Stomach smooth muscle (tissue), 2 donors: ENCODE measurements at regions not wholly inside any gene's neighbourhood (a gene's known extent, or its start where the extent isn't known, plus 50 kb on each side); places are given as distances from the start of the nearest gene placed in this dataset.

ENCODE experiments used
- H3K27ac ChIP-seq: one replicate; pipeline ENCODE4 v1.7.0; 2013; ENCODE audit warnings: mild to moderate bottlenecking, low read length, inconsistent platforms
- H3K27me3 ChIP-seq, 2 donors: one replicate each; pipeline ENCODE4 v1.7.0; 2013; ENCODE audit warnings: low read length in 2 of 2; ENCODE audit not compliant: insufficient read depth in 2 of 2, control insufficient read depth in 1 of 2
- H3K36me3 ChIP-seq, 2 donors: one replicate each; pipeline ENCODE4 v1.7.0; 2013; ENCODE audit warnings: low read length in 2 of 2; ENCODE audit not compliant: control insufficient read depth in 2 of 2, insufficient read depth in 2 of 2
- H3K4me1 ChIP-seq: one replicate; pipeline ENCODE4 v1.7.0; 2013; ENCODE audit warnings: low read length; ENCODE audit not compliant: control insufficient read depth, insufficient read depth
- H3K4me3 ChIP-seq, 2 donors: one replicate each; pipeline ENCODE4 v1.7.0; 2013; ENCODE audit warnings: low read length in 2 of 2
- H3K9ac ChIP-seq, 2 donors: one replicate each; pipeline ENCODE4 v1.7.0; 2013; ENCODE audit warnings: low read length in 2 of 2, mild to moderate bottlenecking in 1 of 2
- H3K9me3 ChIP-seq, 2 donors: one replicate each; pipeline ENCODE4 v1.7.0; 2013; ENCODE audit warnings: low read length in 2 of 2; ENCODE audit not compliant: control insufficient read depth in 2 of 2
- donor health status: healthy.
- donor health status: Pancreatic carcinoma.

- Histone ChIP-seq H3K4me3 (no peak overlapping the region), H3K9ac (no peak overlapping the region), H3K36me3 (no peaks in the 10 kb centered on the region), H3K27ac (no peak overlapping the region), H3K9me3 (no peaks in the 10 kb centered on the region), H3K27me3 (no peaks in the 10 kb centered on the region), H3K4me1 (no peaks in the 10 kb centered on the region)
These were observed 159.2 kb downstream of the RPS12 start for GRCh38 chr6:132973514-132973993.

DNA sequence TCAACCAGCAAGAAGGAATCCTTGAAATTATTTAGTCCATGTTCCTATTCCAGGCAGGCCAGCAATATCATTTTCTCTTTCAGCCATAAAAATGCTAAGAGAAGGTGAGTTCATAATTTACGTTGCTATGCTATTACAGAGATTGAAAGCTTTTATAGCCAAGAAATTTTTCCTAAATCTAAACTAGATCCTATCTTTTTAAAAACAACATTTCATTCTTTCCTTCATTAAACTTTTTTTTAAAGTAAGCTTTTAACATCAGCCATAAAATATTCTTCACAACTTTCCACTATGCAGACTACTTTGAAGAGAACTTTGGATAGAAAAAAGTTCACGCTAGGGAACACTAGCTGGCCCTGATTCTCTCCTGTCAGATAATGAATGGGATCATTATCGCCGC is 159.8 kb downstream of the RPS12 start:
- no peaks in the 10 kb centered on the region for H3K36me3 ChIP-seq
- no peak overlapping the region for H3K9ac ChIP-seq
- no peaks in the 10 kb centered on the region for H3K9me3 ChIP-seq
- no peaks in the 10 kb centered on the region for H3K4me1 ChIP-seq
- H3K27ac ChIP-seq, result no peak overlapping the region
- no peaks in the 10 kb centered on the region for H3K27me3 ChIP-seq
- no peak overlapping the region for H3K4me3 ChIP-seq

DNA sequence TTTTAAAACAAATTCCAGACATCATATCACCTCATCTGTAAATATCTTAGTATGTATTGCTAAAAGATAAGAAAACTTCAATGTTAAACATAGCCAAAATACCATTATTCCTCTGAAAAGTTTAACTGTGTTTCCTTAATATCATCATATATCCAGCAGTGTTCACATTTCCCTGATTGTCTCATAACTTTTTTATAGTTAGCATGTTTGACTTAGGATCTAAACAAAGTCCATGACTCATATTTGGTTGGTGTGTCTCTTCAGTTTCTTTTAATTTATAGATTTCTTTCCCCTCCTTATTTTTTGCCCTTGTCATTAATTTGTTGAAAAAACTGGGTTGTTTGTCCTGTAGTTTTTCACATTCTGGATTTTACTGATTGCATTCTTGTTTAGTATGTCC is 163.0 kb downstream of the RPS12 start:
- no peak overlapping the region for H3K27ac ChIP-seq
- no peaks in the 10 kb centered on the region for H3K27me3 ChIP-seq
- no peak overlapping the region for H3K4me3 ChIP-seq
- H3K9me3 ChIP-seq, result no peaks in the 10 kb centered on the region
- H3K36me3 ChIP-seq, result no peaks in the 10 kb centered on the region
- no peak overlapping the region for H3K9ac ChIP-seq
- H3K4me1 ChIP-seq, result no peaks in the 10 kb centered on the region

- Histone ChIP-seq H3K36me3 (no peaks in the 10 kb centered on the region), H3K4me3 (no peak overlapping the region), H3K4me1 (no peaks in the 10 kb centered on the region), H3K9me3 (no peaks in the 10 kb centered on the region), H3K27me3 (no peaks in the 10 kb centered on the region), H3K27ac (no peak overlapping the region), H3K9ac (no peak overlapping the region)
These were observed 164.3 kb downstream of the RPS12 start for GRCh38 chr6:132978685-132979084.

GRCh38 chr6:132993738-132994137 is 179.4 kb downstream of the RPS12 start:
- no peaks in the 10 kb centered on the region for H3K27me3 ChIP-seq
- no peak overlapping the region for H3K4me3 ChIP-seq
- H3K9me3 ChIP-seq, result no peaks in the 10 kb centered on the region
- no peaks in the 10 kb centered on the region for H3K4me1 ChIP-seq
- H3K36me3 ChIP-seq, result no peaks in the 10 kb centered on the region
- H3K27ac ChIP-seq, result no peak overlapping the region
- H3K9ac ChIP-seq, result no peak overlapping the region

DNA sequence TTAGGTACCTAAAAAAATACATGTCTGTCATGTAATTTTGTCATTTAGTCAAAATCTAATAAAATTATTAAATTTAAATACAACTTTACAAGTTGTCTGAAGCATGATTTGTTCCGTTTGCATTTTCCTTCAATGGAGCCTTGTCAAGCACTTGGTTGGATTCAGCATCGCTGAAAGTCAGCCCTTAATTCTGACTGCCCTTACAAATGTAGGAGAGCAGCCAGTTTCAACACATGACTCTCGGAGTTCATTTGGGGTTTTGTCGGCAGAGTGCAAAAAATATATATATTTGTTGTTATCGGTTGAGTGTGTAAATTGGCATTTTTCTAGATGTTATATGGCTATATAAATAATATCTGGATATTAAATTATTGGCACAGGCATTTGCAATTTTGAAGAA is 180.6 kb downstream of the RPS12 start:
- Histone ChIP-seq H3K4me1 (no peaks in the 10 kb centered on the region), H3K4me3 (no peak overlapping the region), H3K27ac (no peak overlapping the region), H3K9me3 (no peaks in the 10 kb centered on the region), H3K36me3 (no peaks in the 10 kb centered on the region), H3K27me3 (no peaks in the 10 kb centered on the region), H3K9ac (no peak overlapping the region)

- Histone ChIP-seq H3K36me3 (no peaks in the 10 kb centered on the region), H3K4me1 (no peaks in the 10 kb centered on the region), H3K27me3 (no peaks in the 10 kb centered on the region), H3K9ac (no peak overlapping the region), H3K27ac (no peak overlapping the region), H3K4me3 (no peak overlapping the region), H3K9me3 (no peaks in the 10 kb centered on the region)
These were observed 181.1 kb downstream of the RPS12 start for GRCh38 chr6:132995432-132995831.

DNA sequence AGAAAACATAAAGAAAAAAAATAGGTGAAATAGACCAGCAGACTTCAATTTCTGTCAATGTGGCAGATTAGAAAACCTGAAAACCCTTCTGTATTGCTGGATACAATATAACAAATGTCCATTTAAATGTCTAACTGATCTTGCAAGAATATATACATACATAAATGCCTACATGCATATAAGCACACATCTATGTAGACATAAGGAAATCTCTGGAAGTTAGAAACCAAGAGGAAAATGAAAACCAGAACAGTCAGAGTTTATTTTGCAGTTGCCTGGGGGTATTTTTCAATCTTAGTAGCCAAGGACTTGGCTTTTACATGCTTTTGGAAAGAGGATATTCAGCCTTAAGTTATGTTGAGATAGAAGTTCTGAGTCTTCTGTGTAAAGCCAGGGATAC is 184.0 kb downstream of the RPS12 start:
- Histone ChIP-seq H3K4me1 (no peaks in the 10 kb centered on the region), H3K4me3 (no peak overlapping the region), H3K27ac (no peak overlapping the region), H3K9me3 (no peaks in the 10 kb centered on the region), H3K27me3 (no peaks in the 10 kb centered on the region), H3K9ac (no peak overlapping the region), H3K36me3 (no peaks in the 10 kb centered on the region)

DNA sequence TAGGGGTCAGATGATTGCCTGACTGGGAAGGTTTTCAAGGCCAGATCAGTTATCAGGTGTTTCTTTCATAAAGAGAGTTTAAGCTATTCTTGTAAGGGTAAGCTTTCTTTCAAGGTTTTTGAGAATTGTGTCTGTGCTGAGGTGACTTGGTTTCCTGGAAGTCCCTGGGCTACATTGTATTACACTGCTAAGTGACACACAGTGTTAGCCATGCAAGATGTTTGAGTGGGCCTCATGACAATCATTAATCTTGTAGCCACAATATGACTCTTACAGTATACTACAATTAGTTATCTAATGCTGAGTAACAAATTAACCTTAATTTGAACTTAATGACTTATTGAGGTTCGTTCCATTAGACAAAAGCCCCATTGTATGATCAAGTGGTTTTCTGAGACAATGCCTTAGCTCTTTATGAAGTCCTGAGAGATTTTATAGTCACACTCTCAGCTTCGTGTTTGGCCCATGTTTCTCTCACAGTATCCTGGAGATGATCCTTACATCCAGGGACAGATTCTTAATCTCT is 186.7 kb downstream of the RPS12 start:
- Histone ChIP-seq H3K9ac (no peak overlapping the region), H3K27me3 (no peaks in the 10 kb centered on the region), H3K27ac (no peak overlapping the region), H3K4me3 (no peak overlapping the region), H3K4me1 (no peaks in the 10 kb centered on the region), H3K36me3 (no peaks in the 10 kb centered on the region), H3K9me3 (no peaks in the 10 kb centered on the region)

- Histone ChIP-seq H3K4me3 (no peak overlapping the region), H3K27ac (no peak overlapping the region), H3K9me3 (no peaks in the 10 kb centered on the region), H3K4me1 (no peaks in the 10 kb centered on the region), H3K9ac (no peak overlapping the region), H3K36me3 (no peaks in the 10 kb centered on the region), H3K27me3 (no peaks in the 10 kb centered on the region)
These were observed 190.0 kb downstream of the RPS12 start for GRCh38 chr6:133004304-133004884.

DNA sequence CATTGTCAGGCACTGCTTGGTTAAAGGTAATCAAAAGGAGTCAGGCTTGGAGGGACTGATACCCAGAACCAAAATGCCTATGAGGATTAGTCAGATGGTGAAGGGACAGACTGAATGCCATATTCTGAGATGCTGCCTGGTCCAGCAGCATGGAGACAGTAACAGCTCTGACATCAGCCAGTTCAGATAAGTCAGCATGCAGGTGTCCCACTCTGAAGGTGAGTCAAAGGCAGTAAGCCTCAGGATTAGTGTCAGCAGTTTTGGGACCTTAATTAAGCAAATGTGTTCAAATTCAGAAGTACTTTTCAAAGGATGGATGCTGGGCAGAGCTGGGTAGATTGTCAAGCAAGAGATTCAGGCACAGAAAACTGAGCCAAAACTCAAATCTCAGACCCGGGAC is 198.4 kb downstream of the RPS12 start:
- Histone ChIP-seq H3K9me3 (peaks cover 0 to 3% of the 10 kb centered on the region in 2 donors), H3K4me3 (no peak overlapping the region), H3K27ac (no peak overlapping the region), H3K4me1 (no peaks in the 10 kb centered on the region), H3K9ac (no peak overlapping the region), H3K27me3 (no peaks in the 10 kb centered on the region), H3K36me3 (no peaks in the 10 kb centered on the region)
